Natural killer cell treated with Interleukin-12 subunit alpha and Interleukin-12 subunit beta and Interleukin-15 and Interleukin-18, amount 100 ng/mL, for 72 hours (primary cell): ENCODE measurements at regions not wholly inside any gene's neighbourhood (a gene's known extent, or its start where the extent isn't known, plus 50 kb on each side); places are given as distances from the start of the nearest gene placed in this dataset.
"Not testable (repeated sequence)": the region's sequence is repeated elsewhere in the genome, so short reads cannot be mapped to it uniquely, and the experiment has no call there.

Experiments used
- ATAC-seq, 2 donors: fragments of 150-1000 bp; cut with Tn5 transposase in 1 of 2; sonication (Bioruptor Pico), chemical (Tn5 transposase) in 1 of 2; 2 replicates each; pipeline ENCODE4 v1.10.0; 2021
- DNase-seq: peaks from one replicate; pipeline ENCODE4 v3.0.0; 2022; ENCODE audit warnings: low spot score
- H3K27ac Mint-ChIP-seq, 2 donors: 1 replicate in 1 of 2; 2 replicates in 1 of 2; pipeline ENCODE4 v1.8.0; 2022; ENCODE audit warnings: mixed read lengths in 2 of 2, mild to moderate bottlenecking in 1 of 2, moderate library complexity in 1 of 2
- H3K27me3 Mint-ChIP-seq, 2 donors: 1 replicate in 1 of 2; 2 replicates in 1 of 2; pipeline ENCODE4 v1.8.0; 2022; ENCODE audit warnings: mixed read lengths in 2 of 2
- H3K36me3 Mint-ChIP-seq: one replicate; pipeline ENCODE4 v1.8.0; 2022; ENCODE audit warnings: mixed read lengths
- H3K4me1 Mint-ChIP-seq, 2 donors: 1 replicate in 1 of 2; 2 replicates in 1 of 2; pipeline ENCODE4 v1.8.0; 2022; ENCODE audit warnings: low read depth in 2 of 2, mixed read lengths in 2 of 2, mild to moderate bottlenecking in 1 of 2
- H3K4me3 Mint-ChIP-seq: one replicate; pipeline ENCODE4 v1.8.0; 2022; ENCODE audit warnings: mixed read lengths
- H3K9me3 Mint-ChIP-seq: 2 replicates; pipeline ENCODE4 v1.8.0; 2022; ENCODE audit warnings: mixed read lengths

- H3K27me3 Mint-ChIP-seq, result no peaks in the 10 kb centered on the region
- no peaks in the 10 kb centered on the region for H3K36me3 Mint-ChIP-seq
- H3K27ac Mint-ChIP-seq, result no peak overlapping the region
- H3K4me3 Mint-ChIP-seq, result no peak overlapping the region
- H3K9me3 Mint-ChIP-seq, result no peaks in the 10 kb centered on the region
- no peaks in the 10 kb centered on the region for H3K4me1 Mint-ChIP-seq
- no peak for ATAC-seq
- DNase-seq, result no peak
Observed at GRCh38 chr6:97462938-97463598, 180.1 kb upstream of the MMS22L start.

GRCh38 chr6:97465877-97466561 is 183.0 kb upstream of the MMS22L start:
- no peaks in the 10 kb centered on the region for H3K27me3 Mint-ChIP-seq

GRCh38 chr6:97468981-97469380 is 186.0 kb upstream of the MMS22L start:
- no peak for DNase-seq
- no peak for ATAC-seq
- no peaks in the 10 kb centered on the region for H3K36me3 Mint-ChIP-seq
- no peaks in the 10 kb centered on the region for H3K9me3 Mint-ChIP-seq
- H3K27ac Mint-ChIP-seq, result no peak overlapping the region
- no peaks in the 10 kb centered on the region for H3K27me3 Mint-ChIP-seq
- H3K4me3 Mint-ChIP-seq, result no peak overlapping the region
- H3K4me1 Mint-ChIP-seq, result no peaks in the 10 kb centered on the region

More at GRCh38 chr6:97465877-97466561, 183.0 kb upstream of the MMS22L start:
- ATAC-seq (no peak), DNase-seq (no peak)
- H3K4me1 Mint-ChIP-seq, result no peaks in the 10 kb centered on the region
- no peaks in the 10 kb centered on the region for H3K9me3 Mint-ChIP-seq
- no peak overlapping the region for H3K27ac Mint-ChIP-seq
- H3K4me3 Mint-ChIP-seq, result no peak overlapping the region
- H3K36me3 Mint-ChIP-seq, result no peaks in the 10 kb centered on the region

- ATAC-seq, result no peak
- Mint-ChIP-seq H3K36me3 (no peaks in the 10 kb centered on the region), H3K9me3 (no peaks in the 10 kb centered on the region), H3K27me3 (no peaks in the 10 kb centered on the region), H3K4me3 (no peak overlapping the region), H3K4me1 (no peaks in the 10 kb centered on the region), H3K27ac (no peak overlapping the region)
- DNase-seq, result no peak
Observed at GRCh38 chr6:97469451-97469850, 186.4 kb upstream of the MMS22L start.

- Mint-ChIP-seq H3K36me3 (no peaks in the 10 kb centered on the region), H3K4me1 (no peaks in the 10 kb centered on the region), H3K27me3 (no peaks in the 10 kb centered on the region), H3K4me3 (no peak overlapping the region), H3K9me3 (peaks cover 4% of the 10 kb centered on the region), H3K27ac (no peak overlapping the region)
- no peak for ATAC-seq
- no peak for DNase-seq
Observed at GRCh38 chr6:97470322-97470721, 187.3 kb upstream of the MMS22L start.

GRCh38 chr6:97473979-97474378 is 191.0 kb upstream of the MMS22L start:
- DNase-seq (no peak), ATAC-seq (no peak)
- no peaks in the 10 kb centered on the region for H3K27me3 Mint-ChIP-seq
- H3K4me1 Mint-ChIP-seq, result no peaks in the 10 kb centered on the region
- peaks cover 7% of the 10 kb centered on the region for H3K9me3 Mint-ChIP-seq
- no peak overlapping the region for H3K27ac Mint-ChIP-seq
- no peak overlapping the region for H3K4me3 Mint-ChIP-seq
- H3K36me3 Mint-ChIP-seq, result no peaks in the 10 kb centered on the region

- Mint-ChIP-seq H3K9me3 (no peaks in the 10 kb centered on the region), H3K27ac (no peak overlapping the region), H3K36me3 (no peaks in the 10 kb centered on the region), H3K4me3 (no peak overlapping the region), H3K27me3 (peaks cover 0 to 5% of the 10 kb centered on the region in 2 donors), H3K4me1 (no peaks in the 10 kb centered on the region)
- ATAC-seq, result peak; percentile 62 to 69
- no peak for DNase-seq
Observed at GRCh38 chr6:97497713-97498331, 214.8 kb upstream of the MMS22L start.

GRCh38 chr6:97501853-97502252 is 218.8 kb upstream of the MMS22L start:
- no peak for ATAC-seq
- peaks cover 3 to 7% of the 10 kb centered on the region in 2 donors for H3K27me3 Mint-ChIP-seq
- no peaks in the 10 kb centered on the region for H3K4me1 Mint-ChIP-seq
- no peaks in the 10 kb centered on the region for H3K9me3 Mint-ChIP-seq
- H3K27ac Mint-ChIP-seq, result no peak overlapping the region
- H3K36me3 Mint-ChIP-seq, result no peaks in the 10 kb centered on the region
- no peak for DNase-seq
- no peak overlapping the region for H3K4me3 Mint-ChIP-seq

GRCh38 chr6:97508646-97509045 is 225.6 kb upstream of the MMS22L start:
- Mint-ChIP-seq H3K27ac (no peak overlapping the region), H3K9me3 (peaks cover 3% of the 10 kb centered on the region), H3K4me1 (no peaks in the 10 kb centered on the region), H3K4me3 (no peak overlapping the region), H3K36me3 (no peaks in the 10 kb centered on the region), H3K27me3 (peaks cover 0 to 1% of the 10 kb centered on the region in 2 donors)
- no peak for ATAC-seq
- DNase-seq, result no peak

GRCh38 chr6:97513260-97513659 is 230.2 kb upstream of the MMS22L start:
- not testable (repeated sequence) for H3K4me1 Mint-ChIP-seq, DNase-seq, H3K27me3 Mint-ChIP-seq, ATAC-seq, H3K36me3 Mint-ChIP-seq, H3K4me3 Mint-ChIP-seq, H3K27ac Mint-ChIP-seq
- peaks cover 12% of the 10 kb centered on the region for H3K9me3 Mint-ChIP-seq

GRCh38 chr6:97524811-97525210 is 241.8 kb upstream of the MMS22L start:
- DNase-seq, result no peak
- Mint-ChIP-seq H3K36me3 (no peaks in the 10 kb centered on the region), H3K27me3 (no peaks in the 10 kb centered on the region), H3K4me3 (no peak overlapping the region), H3K27ac (no peak overlapping the region), H3K9me3 (peaks cover 6% of the 10 kb centered on the region), H3K4me1 (no peaks in the 10 kb centered on the region)
- ATAC-seq, result no peak

GRCh38 chr6:97535800-97536199 is 252.8 kb upstream of the MMS22L start:
- Mint-ChIP-seq H3K4me1 (no peaks in the 10 kb centered on the region), H3K27me3 (no peaks in the 10 kb centered on the region), H3K36me3 (no peaks in the 10 kb centered on the region), H3K9me3 (peaks cover 3% of the 10 kb centered on the region), H3K4me3 (no peak overlapping the region), H3K27ac (no peak overlapping the region)
- DNase-seq, result no peak
- no peak for ATAC-seq

GRCh38 chr6:97548354-97548753 is 265.3 kb upstream of the MMS22L start:
- no peak overlapping the region for H3K4me3 Mint-ChIP-seq
- H3K4me1 Mint-ChIP-seq, result no peaks in the 10 kb centered on the region
- no peak overlapping the region for H3K27ac Mint-ChIP-seq
- ATAC-seq (no peak), DNase-seq (no peak)
- H3K9me3 Mint-ChIP-seq, result peaks cover 16% of the 10 kb centered on the region
- no peaks in the 10 kb centered on the region for H3K27me3 Mint-ChIP-seq
- H3K36me3 Mint-ChIP-seq, result no peaks in the 10 kb centered on the region

GRCh38 chr6:97557355-97557754 is 274.3 kb upstream of the MMS22L start:
- no peaks in the 10 kb centered on the region for H3K27me3 Mint-ChIP-seq
- no peaks in the 10 kb centered on the region for H3K36me3 Mint-ChIP-seq
- ATAC-seq (no peak), DNase-seq (no peak)
- no peak overlapping the region for H3K27ac Mint-ChIP-seq
- peaks cover 9% of the 10 kb centered on the region for H3K9me3 Mint-ChIP-seq
- H3K4me1 Mint-ChIP-seq, result no peaks in the 10 kb centered on the region
- H3K4me3 Mint-ChIP-seq, result no peak overlapping the region
